OCI-LY1 (cell line): ENCODE measurements at regions not wholly inside any gene's neighbourhood (a gene's known extent, or its start where the extent isn't known, plus 50 kb on each side); places are given as distances from the start of the nearest gene placed in this dataset.

Source experiments
- H2AFZ ChIP-seq: fragments of 200-600 bp; sonication (generic), shearing (Covaris generic); 2 replicates; pipeline ENCODE4 v1.6.0; 2014; ENCODE audit warnings: antibody characterized with exemption, mild to moderate bottlenecking, low read length
- H3F3A ChIP-seq: fragments of 200-600 bp; sonication (generic), shearing (Covaris generic); 2 replicates; pipeline ENCODE4 v1.6.0; 2014; ENCODE audit warnings: mild to moderate bottlenecking, antibody characterized with exemption, low read length, moderate library complexity; ENCODE audit not compliant: insufficient read depth
- H3K27ac ChIP-seq: fragments of 200-600 bp; sonication (generic); 2 replicates; pipeline ENCODE4 v1.5.1; 2014; ENCODE audit warnings: low read length, mixed run types, mild to moderate bottlenecking, low read depth; ENCODE audit not compliant: poor library complexity, severe bottlenecking
- H3K27me3 ChIP-seq: fragments of 200-600 bp; sonication (generic); 2 replicates; pipeline ENCODE4 v1.6.0; 2014; ENCODE audit warnings: antibody characterized with exemption, mild to moderate bottlenecking, low read length, moderate library complexity; ENCODE audit not compliant: insufficient read depth
- H3K36me3 ChIP-seq: fragments of 200-600 bp; sonication (generic); 2 replicates; pipeline ENCODE4 v1.6.1; 2014; ENCODE audit warnings: mild to moderate bottlenecking, antibody characterized with exemption, low read length, moderate library complexity, mixed read lengths; ENCODE audit not compliant: insufficient read depth
- H3K4me1 ChIP-seq: fragments of 200-600 bp; sonication (generic); 2 replicates; pipeline ENCODE4 v1.5.1; 2014; ENCODE audit warnings: mild to moderate bottlenecking, low read length, moderate library complexity; ENCODE audit not compliant: insufficient read depth, severe bottlenecking
- H3K4me2 ChIP-seq: fragments of 200-600 bp; sonication (generic), shearing (Covaris generic); 2 replicates; pipeline ENCODE4 v1.6.1; 2014; ENCODE audit warnings: low read length
- H3K4me3 ChIP-seq: fragments of 200-600 bp; sonication (generic); 2 replicates; pipeline ENCODE4 v1.5.1; 2014; ENCODE audit warnings: low read length, low read depth, mild to moderate bottlenecking, mixed read lengths; ENCODE audit not compliant: poor library complexity, severe bottlenecking
- H3K79me2 ChIP-seq: fragments of 200-600 bp; shearing (Covaris generic); 2 replicates; pipeline ENCODE4 v1.6.1; 2016; ENCODE audit warnings: mixed run types, low read length, mixed read lengths; ENCODE audit not compliant: insufficient read depth
- H3K9ac ChIP-seq: fragments of 200-600 bp; sonication (generic), shearing (Covaris generic); 2 replicates; pipeline ENCODE4 v1.6.1; 2014; ENCODE audit warnings: mild to moderate bottlenecking, low read length, mixed read lengths
- H3K9me2 ChIP-seq: fragments of 200-600 bp; sonication (generic), shearing (Covaris generic); 2 replicates; pipeline ENCODE4 v1.6.1; 2014; ENCODE audit warnings: low read depth, mild to moderate bottlenecking, low read length, mixed read lengths
- H3K9me3 ChIP-seq: fragments of 200-600 bp; shearing (Covaris generic); 2 replicates; pipeline ENCODE4 v1.6.1; 2014; ENCODE audit warnings: low read length, mixed read lengths
- H4K20me1 ChIP-seq: fragments of 200-600 bp; sonication (generic), shearing (Covaris generic); 2 replicates; pipeline ENCODE4 v1.6.0; 2016; ENCODE audit warnings: mild to moderate bottlenecking, low read length; ENCODE audit not compliant: insufficient read depth
- EZH2 ChIP-seq: fragments of 200-600 bp; sonication (generic), shearing (Covaris generic); IDR thresholded peaks from 2 replicates; pipeline ENCODE4 v1.8.0; 2017; ENCODE audit warnings: borderline replicate concordance, mixed run types, mild to moderate bottlenecking, antibody characterized with exemption, low read length, moderate library complexity, mixed read lengths
- TF ChIP-seq, protein P1 (sequence below): fragments of 200-600 bp; sonication (generic), shearing (Covaris generic); IDR thresholded peaks from 2 replicates; pipeline ENCODE4 v1.5.1; 2017; ENCODE audit warnings: mild to moderate bottlenecking, antibody characterized with exemption, low read length, moderate library complexity, mixed read lengths

- TF ChIP-seq, protein P1, sequence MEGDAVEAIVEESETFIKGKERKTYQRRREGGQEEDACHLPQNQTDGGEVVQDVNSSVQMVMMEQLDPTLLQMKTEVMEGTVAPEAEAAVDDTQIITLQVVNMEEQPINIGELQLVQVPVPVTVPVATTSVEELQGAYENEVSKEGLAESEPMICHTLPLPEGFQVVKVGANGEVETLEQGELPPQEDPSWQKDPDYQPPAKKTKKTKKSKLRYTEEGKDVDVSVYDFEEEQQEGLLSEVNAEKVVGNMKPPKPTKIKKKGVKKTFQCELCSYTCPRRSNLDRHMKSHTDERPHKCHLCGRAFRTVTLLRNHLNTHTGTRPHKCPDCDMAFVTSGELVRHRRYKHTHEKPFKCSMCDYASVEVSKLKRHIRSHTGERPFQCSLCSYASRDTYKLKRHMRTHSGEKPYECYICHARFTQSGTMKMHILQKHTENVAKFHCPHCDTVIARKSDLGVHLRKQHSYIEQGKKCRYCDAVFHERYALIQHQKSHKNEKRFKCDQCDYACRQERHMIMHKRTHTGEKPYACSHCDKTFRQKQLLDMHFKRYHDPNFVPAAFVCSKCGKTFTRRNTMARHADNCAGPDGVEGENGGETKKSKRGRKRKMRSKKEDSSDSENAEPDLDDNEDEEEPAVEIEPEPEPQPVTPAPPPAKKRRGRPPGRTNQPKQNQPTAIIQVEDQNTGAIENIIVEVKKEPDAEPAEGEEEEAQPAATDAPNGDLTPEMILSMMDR, result no peak
- TF ChIP-seq EZH2, result no peak
- no peaks in the 10 kb centered on the region for H3K79me2 ChIP-seq
- H3K9me3 ChIP-seq, result no peaks in the 10 kb centered on the region
- H3K9ac ChIP-seq, result no peak overlapping the region
- H3K9me2 ChIP-seq, result no peaks in the 10 kb centered on the region
- no peak overlapping the region for H3K4me3 ChIP-seq
- no peaks in the 10 kb centered on the region for H3K36me3 ChIP-seq
- no peaks in the 10 kb centered on the region; the same call in 1 of the 2 replicates for H3K27me3 ChIP-seq
- H3K4me2 ChIP-seq, result no peak overlapping the region
- H3F3A ChIP-seq, result no peaks in the 10 kb centered on the region
- H4K20me1 ChIP-seq, result no peaks in the 10 kb centered on the region
- no peaks in the 10 kb centered on the region for H3K4me1 ChIP-seq
- H2AFZ ChIP-seq, result no peak overlapping the region
- H3K27ac ChIP-seq, result no peak overlapping the region
Observed at GRCh38 chr2:10964052-10964790, 52.5 kb downstream of the KCNF1 start.

- no peak overlapping the region for H2AFZ ChIP-seq
- no peaks in the 10 kb centered on the region for H3K9me2 ChIP-seq
- H3K4me1 ChIP-seq, result no peaks in the 10 kb centered on the region
- no peaks in the 10 kb centered on the region for H3K9me3 ChIP-seq
- no peaks in the 10 kb centered on the region for H3K36me3 ChIP-seq
- H3K4me2 ChIP-seq, result no peak overlapping the region
- no peaks in the 10 kb centered on the region for H4K20me1 ChIP-seq
- no peak for TF ChIP-seq EZH2
- TF ChIP-seq, protein P1, result no peak
- no peaks in the 10 kb centered on the region for H3K79me2 ChIP-seq
- H3K9ac ChIP-seq, result no peak overlapping the region
- no peaks in the 10 kb centered on the region for H3F3A ChIP-seq
- no peaks in the 10 kb centered on the region; the same call in 1 of the 2 replicates for H3K27me3 ChIP-seq
- H3K27ac ChIP-seq, result no peak overlapping the region
- no peak overlapping the region for H3K4me3 ChIP-seq
Observed at GRCh38 chr2:10965241-10965843, 53.6 kb downstream of the KCNF1 start.

GRCh38 chr2:10966056-10966455, 54.3 kb downstream of the KCNF1 start:
- H3F3A ChIP-seq, result no peaks in the 10 kb centered on the region
- H4K20me1 ChIP-seq, result no peaks in the 10 kb centered on the region
- no peak overlapping the region for H3K4me3 ChIP-seq
- no peaks in the 10 kb centered on the region for H3K9me3 ChIP-seq
- H3K9ac ChIP-seq, result no peak overlapping the region
- H3K27me3 ChIP-seq, result no peaks in the 10 kb centered on the region; the same call in 1 of the 2 replicates
- H3K4me2 ChIP-seq, result no peak overlapping the region
- H3K36me3 ChIP-seq, result no peaks in the 10 kb centered on the region
- H3K79me2 ChIP-seq, result no peaks in the 10 kb centered on the region
- no peak overlapping the region for H3K27ac ChIP-seq
- H3K4me1 ChIP-seq, result no peaks in the 10 kb centered on the region
- no peaks in the 10 kb centered on the region for H3K9me2 ChIP-seq
- H2AFZ ChIP-seq, result no peak overlapping the region
- TF ChIP-seq, protein P1, result no peak
- no peak for TF ChIP-seq EZH2
